ENCODE measurements at regions not wholly inside any gene's neighbourhood (a gene's known extent, or its start where the extent isn't known, plus 50 kb on each side); places are given as distances from the start of the nearest gene placed in this dataset.

DNA sequence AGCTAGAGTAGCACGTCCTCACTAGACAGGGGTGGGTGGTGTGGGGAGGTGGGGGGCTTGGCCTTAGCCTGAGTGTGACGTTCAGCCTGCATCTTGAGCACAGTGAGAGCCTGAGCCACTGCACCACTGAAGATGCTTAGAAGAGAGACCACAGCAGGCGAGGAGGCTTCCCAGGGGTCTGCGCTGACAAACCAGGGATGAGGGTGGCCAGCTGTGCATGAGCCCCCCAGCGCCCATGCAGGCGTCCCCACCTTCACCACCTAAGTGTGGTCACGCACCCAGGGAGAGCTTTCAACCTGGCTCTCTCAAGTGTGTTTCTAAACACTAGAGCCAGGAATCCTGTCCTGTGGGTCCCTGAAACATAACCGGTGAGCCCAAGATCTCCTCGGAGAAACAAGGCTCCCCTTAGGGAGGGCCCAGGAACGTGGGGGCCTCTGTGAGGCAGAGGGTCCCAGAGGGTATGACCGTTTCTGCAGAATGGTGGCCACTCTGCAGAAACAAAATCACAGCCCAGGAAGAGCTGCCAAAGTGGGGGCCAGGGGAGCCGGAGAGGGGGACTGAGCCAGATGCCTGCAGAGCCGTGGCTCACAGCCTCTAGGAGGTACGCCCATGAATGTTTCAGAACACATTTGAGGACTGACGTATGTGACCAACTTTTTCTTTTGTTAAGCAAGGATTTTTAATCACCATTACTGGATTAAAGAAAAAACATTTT, 85.2 kb upstream of the INSIG1 start:
- TF ChIP-seq SIN3A (IDR thresholded peaks at IDR 0.05; ENCODE audit: borderline replicate concordance, insufficient read depth, low read length) (no peak), POLR2AphosphoS5 (IDR thresholded peaks at IDR 0.05; ENCODE audit: low read depth, low read length) (no peak), FOXP2 (optimal IDR thresholded peaks at IDR 0.05; ENCODE audit: borderline replicate concordance, extremely low read depth, extremely low read length, insufficient read depth) (no peak)
- TF ChIP-seq, protein P1, sequence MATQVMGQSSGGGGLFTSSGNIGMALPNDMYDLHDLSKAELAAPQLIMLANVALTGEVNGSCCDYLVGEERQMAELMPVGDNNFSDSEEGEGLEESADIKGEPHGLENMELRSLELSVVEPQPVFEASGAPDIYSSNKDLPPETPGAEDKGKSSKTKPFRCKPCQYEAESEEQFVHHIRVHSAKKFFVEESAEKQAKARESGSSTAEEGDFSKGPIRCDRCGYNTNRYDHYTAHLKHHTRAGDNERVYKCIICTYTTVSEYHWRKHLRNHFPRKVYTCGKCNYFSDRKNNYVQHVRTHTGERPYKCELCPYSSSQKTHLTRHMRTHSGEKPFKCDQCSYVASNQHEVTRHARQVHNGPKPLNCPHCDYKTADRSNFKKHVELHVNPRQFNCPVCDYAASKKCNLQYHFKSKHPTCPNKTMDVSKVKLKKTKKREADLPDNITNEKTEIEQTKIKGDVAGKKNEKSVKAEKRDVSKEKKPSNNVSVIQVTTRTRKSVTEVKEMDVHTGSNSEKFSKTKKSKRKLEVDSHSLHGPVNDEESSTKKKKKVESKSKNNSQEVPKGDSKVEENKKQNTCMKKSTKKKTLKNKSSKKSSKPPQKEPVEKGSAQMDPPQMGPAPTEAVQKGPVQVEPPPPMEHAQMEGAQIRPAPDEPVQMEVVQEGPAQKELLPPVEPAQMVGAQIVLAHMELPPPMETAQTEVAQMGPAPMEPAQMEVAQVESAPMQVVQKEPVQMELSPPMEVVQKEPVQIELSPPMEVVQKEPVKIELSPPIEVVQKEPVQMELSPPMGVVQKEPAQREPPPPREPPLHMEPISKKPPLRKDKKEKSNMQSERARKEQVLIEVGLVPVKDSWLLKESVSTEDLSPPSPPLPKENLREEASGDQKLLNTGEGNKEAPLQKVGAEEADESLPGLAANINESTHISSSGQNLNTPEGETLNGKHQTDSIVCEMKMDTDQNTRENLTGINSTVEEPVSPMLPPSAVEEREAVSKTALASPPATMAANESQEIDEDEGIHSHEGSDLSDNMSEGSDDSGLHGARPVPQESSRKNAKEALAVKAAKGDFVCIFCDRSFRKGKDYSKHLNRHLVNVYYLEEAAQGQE (IDR thresholded peaks at IDR 0.05; ENCODE audit: insufficient read depth in 1 of 2, low read depth in 2 of 2, low read length in 2 of 2): no peak

Data from PFSK-1 (cell line).